Loucy (cell line): ENCODE measurements at regions not wholly inside any gene's neighbourhood (a gene's known extent, or its start where the extent isn't known, plus 50 kb on each side); places are given as distances from the start of the nearest gene placed in this dataset.
A peak's percentile ranks its signal among the peaks of the same experiment; 100 is the strongest.

Experiments used
- EZH2phosphoT487 ChIP-seq: fragments of 200-600 bp; IDR thresholded peaks from 2 replicates; pipeline ENCODE4 v1.6.1; 2018; ENCODE audit warnings: antibody characterized with exemption, mild to moderate bottlenecking, moderate library complexity, borderline replicate concordance
- TF ChIP-seq, protein P1 (sequence below): fragments of 200-600 bp; sonication (generic); conservative IDR thresholded peaks from 2 replicates; pipeline ENCODE4 v1.5.1; 2014; ENCODE audit warnings: mild to moderate bottlenecking, antibody characterized with exemption, low read length

DNA sequence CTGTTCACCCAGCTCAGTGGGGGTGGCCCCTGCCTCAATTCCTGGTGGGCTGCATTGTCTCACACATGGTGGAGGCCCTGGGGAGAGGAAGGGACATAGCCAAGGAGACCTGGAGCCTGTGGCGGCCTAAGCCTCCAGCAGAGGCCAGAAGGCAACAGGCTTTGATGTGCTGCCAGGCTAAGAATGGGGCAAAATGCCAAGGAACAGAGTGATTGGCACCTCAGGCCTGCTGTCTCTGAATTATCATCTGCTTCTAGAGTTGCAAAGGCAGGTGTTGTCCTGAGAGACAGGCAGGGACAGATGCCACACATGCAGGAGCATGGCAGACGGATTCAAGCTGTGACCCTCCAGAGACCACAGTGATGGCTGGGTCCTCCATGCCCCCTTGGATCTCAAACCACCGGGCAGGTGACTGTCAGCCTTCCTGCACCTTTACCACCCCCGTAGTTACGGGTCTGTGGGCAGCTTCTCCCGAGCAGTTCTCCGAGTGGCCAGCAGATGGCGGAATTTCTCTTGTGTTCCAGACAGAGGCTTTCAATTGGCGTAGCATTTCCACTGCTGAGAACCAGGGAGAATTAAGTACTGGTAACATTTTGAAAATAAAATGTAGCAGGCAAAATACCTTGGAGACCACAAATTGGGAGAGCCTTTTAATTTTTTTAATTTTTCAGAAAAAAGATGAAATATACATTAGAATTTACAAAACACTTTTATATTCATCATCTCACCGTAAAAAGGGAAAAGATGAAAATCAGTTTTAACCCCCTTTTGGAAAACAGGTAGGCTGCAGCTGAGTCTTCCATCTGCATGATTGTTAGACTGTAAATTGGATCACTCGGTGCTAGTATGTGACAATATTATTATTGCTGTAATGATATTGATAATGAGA is 525.5 kb upstream of the CFAP20DC start:
- TF ChIP-seq, protein P1, sequence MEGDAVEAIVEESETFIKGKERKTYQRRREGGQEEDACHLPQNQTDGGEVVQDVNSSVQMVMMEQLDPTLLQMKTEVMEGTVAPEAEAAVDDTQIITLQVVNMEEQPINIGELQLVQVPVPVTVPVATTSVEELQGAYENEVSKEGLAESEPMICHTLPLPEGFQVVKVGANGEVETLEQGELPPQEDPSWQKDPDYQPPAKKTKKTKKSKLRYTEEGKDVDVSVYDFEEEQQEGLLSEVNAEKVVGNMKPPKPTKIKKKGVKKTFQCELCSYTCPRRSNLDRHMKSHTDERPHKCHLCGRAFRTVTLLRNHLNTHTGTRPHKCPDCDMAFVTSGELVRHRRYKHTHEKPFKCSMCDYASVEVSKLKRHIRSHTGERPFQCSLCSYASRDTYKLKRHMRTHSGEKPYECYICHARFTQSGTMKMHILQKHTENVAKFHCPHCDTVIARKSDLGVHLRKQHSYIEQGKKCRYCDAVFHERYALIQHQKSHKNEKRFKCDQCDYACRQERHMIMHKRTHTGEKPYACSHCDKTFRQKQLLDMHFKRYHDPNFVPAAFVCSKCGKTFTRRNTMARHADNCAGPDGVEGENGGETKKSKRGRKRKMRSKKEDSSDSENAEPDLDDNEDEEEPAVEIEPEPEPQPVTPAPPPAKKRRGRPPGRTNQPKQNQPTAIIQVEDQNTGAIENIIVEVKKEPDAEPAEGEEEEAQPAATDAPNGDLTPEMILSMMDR = peak; percentile 98
- TF ChIP-seq EZH2phosphoT487 = no peak
